ENCODE measurements at regions not wholly inside any gene's neighbourhood (a gene's known extent, or its start where the extent isn't known, plus 50 kb on each side); places are given as distances from the start of the nearest gene placed in this dataset.
"Not testable (repeated sequence)": the region's sequence is repeated elsewhere in the genome, so short reads cannot be mapped to it uniquely, and the experiment has no call there.

DNA sequence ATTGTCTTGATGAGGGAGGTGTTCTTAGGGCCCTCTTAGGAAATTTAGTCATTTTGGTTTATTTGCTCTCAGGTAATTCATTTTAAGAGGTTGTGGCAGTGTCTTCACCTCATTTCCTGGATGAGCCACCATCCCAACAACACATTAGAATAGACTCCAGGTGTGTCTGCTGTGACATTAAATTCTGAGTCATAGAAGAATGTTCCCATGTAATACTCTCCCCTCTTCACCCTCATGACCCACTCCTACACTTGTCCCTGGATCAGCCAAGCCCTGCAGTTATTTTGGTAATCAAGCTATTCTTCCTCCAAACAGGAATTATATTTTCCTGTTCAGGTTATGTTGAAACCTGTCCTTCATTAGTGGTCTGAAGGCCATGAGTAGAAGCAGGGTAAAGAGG lies 944.1 kb downstream of the SORCS3 start:
- intact Hi-C loops (cut with micrococcal nuclease), result no loop called here

DNA sequence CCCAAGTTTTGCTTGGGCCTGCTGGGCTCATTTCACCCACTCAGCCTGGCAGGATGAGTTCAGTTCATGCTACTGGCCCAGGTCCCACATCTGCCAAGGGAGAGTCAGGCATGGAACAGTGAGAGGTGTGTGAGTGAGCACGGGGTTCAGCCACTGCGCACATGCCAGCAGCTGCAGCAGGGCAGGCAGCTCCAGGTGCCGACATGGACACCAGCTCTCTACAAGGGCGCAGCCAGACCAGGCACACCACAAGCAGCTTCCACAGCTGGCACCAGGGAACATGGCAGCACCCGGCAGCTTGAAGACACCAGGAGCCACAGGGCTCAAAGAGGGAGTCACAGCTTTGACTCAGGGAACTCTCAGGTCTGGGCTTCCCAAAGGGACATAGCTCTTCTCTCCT lies 938.0 kb downstream of the SORCS3 start:
- intact Hi-C loops (cut with micrococcal nuclease), result no loop called here

DNA sequence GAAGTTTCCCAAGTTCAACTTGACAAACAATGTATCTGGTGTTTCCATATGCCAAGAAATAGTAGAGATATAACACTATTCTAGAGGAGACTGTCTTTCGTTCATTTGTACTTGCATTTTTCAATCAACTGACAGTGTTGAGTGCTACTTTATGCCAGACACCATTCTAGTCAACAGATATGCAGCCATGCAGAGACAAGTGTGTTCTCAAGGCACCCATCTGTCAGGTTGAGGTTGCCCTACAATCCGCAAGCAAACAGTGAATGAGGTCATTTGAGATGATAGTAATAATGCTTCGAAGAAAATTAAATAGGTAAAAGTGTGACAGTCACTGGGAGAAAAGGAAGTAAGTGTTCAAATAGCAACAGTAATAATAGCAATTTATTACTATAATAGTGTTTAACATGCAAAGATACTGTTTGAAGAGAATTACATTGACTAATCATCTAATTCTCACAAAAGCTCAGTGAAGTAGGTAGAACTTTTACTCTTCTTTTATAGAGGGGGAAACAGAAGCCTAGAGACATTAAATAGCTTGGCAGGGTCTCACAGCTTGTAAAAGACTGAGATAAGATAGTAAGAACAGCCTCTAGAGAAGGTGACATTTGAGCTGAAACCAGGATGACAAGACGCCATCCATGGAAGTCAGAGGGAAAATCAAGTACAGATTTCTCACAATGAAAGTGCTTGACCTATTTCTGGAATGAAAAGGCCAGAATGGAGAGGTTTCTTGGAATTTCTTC lies 936.9 kb downstream of the SORCS3 start:
- intact Hi-C loops (cut with micrococcal nuclease), result no loop called here

DNA sequence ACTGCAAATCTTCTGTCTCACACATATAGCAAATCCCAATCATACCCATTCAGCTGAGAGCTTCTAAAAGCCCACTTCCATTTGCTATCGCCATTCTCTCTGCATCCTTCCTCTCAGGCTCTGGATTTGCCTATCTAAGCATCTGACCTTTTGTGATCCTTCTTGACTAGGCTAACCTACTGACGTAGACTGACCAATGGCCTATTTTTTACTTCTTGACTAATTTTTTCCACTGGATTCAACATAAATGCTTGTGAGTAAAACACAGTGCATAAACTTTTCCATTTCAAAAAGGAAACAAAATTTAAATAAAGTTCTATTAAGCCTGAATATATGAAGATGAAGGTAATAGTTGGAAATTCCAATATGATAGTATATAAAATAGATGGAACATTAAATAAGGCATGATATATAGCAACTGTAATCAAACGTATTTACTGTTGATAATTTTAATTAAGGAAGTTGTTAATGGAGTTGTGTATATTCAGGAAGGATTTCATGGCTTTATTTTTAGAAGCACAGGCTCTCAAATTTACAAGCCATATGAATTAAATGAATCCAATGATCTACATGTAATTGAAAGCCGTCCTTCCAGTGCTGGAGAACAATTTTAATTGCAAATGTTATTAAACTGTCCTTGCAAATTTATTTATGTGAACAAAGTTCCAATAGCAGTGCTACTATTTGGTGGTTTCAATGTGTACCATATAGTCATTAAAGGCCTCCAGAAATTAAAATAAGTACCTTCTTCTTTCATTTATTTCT lies 918.4 kb downstream of the SORCS3 start:
- intact Hi-C loops (cut with micrococcal nuclease), result no loop called here

DNA sequence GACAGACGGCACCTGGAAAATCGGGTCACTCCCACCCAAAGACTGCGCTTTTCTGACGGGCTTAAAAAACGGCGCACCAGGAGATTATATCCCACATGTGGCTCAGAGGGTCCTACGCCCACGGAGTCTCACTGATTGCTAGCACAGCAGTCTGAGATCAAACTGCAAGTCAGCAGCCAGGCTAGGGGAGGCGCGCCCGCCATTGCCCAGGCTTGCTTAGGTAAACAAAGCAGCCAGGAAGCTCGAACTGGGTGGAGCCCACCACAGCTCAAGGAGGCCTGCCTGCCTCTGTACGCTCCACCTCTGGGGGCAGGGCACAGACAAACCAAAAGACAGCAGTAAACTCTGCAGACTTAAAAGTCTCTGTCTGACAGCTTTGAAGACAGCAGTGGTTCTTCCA lies 909.4 kb downstream of the SORCS3 start:
- intact Hi-C loops (cut with micrococcal nuclease), result not testable (repeated sequence)

DNA sequence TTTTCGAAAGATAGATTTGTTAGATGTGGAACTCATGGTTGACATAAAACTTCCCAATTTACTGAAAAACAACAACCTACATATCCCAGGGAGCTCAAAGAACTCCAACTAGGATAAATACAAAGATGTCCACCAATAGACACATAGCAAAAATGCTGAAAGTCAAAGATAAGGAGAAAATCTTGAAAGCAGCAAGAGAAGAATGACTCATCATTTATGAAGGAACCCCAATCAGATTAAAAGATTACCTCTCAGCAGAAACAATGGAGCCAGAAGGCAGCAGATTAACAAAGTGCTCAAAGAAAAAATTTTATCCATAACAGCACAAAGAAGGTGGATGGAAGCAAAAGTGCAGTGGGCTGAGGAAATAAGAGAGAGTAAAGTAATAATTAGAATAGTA lies 908.6 kb downstream of the SORCS3 start:
- intact Hi-C loops (cut with micrococcal nuclease), result no loop called here

DNA sequence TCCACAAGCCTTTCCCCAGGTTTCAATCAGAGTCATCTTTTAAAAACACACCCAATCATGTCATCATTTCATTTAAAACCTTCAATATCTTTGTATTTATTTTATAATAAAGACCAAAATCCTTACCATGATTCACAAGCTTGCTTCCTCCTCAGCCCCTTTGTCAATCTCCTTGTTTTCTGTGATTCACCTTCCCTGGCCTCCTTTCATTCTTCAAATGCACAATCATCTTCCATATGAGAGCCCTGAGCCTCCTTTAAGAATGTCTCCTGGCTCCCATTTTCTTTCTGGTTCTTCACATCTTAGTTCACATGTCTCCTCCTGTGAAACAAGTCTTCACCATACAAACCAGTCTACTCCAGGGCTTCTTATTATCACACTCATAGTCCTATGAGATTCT lies 904.0 kb downstream of the SORCS3 start:
- intact Hi-C loops (cut with micrococcal nuclease), result no loop called here

DNA sequence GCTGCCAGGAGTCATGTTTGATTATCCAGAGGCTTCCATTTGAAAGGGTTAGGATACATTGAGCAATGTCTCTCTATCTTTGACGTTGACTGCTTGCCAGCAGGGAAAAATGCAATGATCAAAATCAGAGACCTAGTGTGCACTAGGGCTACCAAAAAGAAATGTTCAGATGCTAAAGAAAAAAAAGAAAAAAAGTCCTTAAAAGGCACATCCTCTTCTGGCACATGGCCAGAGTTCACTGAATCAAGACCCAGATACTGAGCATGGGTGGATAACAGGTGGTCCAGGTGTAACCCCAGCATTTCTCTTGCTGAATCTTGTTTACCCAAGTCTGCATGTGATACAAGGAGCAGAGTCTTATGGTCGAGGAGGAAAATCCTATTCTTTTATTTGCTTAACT lies 899.3 kb downstream of the SORCS3 start:
- intact Hi-C loops (cut with micrococcal nuclease), result no loop called here

DNA sequence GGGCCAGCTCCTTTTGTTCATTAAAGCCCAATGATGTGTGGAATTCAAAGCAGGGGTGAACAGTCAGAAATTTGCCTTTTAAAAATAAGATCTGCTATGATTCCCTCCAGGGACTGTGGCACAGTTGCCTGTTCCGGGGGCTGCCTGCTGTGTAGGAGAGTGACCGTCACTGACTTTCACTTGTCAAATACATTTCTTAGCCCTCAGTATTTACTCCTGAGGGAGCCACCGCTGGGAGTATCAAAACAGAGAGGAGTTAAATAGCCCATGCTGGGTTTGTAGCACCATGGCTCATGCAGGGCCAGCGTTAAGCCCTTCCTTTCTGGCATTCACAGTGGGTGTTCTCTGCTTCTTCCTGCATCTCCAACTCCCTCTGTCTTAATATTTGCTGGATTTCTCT lies 897.8 kb downstream of the SORCS3 start:
- intact Hi-C loops (cut with micrococcal nuclease), result no loop called here

DNA sequence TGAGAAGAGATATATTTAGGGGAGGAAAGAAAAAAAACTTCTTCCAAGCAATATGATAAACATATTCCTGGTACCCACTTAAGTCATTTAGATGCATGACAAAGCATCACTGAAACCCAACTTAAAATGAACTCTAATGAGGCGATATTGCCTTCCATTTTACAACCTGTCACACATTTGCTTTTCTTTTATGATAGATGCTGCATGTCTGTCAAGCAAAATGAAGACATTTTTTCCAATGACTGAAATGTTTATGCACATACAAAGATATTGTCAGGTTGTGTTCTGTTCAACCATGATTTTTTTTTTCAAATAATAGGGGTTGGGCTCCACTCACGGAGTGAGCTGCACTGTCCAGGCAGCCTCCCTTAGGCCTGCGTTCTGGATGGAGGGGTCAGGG lies 894.4 kb downstream of the SORCS3 start:
- intact Hi-C loops (cut with micrococcal nuclease), result no loop called here

DNA sequence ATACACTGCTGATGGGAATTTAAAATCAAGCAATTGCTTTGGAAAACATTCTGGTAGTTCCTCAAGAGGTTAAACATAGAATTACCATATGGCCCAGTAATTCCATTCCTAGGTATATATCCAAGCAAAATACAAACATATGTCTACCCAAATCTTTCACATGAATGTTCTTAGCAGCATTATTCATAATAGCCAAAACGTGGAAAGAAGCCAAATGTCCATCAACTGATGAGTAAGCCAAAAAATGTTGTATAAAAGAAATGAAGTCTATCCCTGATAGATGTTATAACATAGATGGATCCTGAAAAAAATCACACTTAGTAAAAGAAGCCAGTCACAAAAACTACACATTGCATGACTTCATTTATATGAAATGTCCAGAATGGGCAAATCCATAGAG lies 893.0 kb downstream of the SORCS3 start:
- intact Hi-C loops (cut with micrococcal nuclease), result no loop called here

DNA sequence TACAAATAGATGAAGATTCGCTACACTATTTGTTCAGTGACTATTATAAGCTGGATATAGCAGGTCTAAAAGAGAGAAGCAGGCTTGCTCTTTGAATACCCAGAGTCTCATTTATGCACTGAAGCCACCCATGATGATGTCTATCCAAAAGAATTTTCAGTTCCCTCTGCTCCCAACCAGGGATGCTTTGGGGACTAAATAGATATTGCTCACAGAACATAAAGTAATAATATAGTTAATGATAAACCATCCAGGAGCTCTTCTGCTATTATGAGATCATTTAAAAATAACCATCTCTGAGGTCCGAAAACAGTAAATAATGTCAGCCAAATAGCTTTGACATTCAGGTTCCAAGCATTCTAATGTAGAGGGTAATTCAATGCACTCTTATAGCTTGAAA lies 875.4 kb downstream of the SORCS3 start:
- intact Hi-C loops (cut with micrococcal nuclease), result no loop called here

DNA sequence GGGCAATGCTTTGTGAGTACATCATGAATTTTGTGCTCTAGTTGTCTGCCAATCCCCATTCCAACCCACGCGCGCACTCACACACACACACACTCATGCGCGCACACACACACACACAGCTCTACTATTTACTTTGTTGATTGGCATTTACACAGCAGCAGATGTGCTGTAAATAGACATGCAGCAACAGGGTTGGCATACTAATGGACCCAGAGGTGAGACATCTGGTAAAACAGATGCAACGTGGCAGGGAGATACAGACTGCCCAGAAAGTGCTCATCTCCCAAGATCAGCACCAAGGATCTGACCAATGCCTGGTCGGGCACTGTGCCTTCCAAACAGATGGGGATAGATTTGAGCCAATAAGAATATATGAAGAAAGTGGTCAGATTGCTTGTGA lies 873.0 kb downstream of the SORCS3 start:
- intact Hi-C loops (cut with micrococcal nuclease), result no loop called here

DNA sequence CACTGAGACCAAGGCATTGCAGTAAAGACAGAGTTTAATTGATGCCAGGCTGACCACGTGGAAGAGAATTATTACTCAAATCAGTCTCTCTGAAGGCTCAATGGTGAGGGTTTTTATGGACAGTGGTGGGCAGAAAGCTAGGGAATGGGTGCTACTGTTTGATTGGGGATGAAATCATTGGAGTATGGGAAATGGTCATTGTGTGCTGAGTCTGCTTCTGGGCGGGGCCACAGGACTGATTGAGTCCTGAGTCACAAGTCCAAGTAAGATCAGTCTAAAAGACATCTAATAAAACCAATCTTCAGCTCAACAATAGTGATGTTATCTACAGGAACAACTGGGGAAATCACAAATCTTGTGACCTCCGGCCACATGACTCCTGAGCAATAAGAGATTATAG lies 868.4 kb downstream of the SORCS3 start:
- intact Hi-C loops (cut with micrococcal nuclease), result no loop called here

DNA sequence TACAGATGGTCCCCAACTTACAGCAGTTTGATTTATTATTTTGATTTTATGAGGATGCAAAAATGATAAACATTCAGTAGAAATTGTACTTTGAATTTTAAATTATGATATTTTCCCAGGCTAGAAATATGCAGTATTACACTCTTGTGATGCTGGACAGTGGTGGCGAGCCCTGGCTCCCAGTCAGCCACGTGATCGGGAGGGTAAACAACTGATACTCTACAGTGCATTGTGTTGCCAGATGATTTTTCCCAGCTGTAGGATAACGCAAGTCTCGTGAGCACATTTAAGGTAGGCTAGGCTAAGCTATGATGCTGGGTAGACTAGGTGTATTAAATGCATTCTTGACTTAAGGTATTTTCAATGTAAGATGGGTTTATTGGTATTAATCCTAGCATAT lies 865.2 kb downstream of the SORCS3 start:
- intact Hi-C loops (cut with micrococcal nuclease), result no loop called here

DNA sequence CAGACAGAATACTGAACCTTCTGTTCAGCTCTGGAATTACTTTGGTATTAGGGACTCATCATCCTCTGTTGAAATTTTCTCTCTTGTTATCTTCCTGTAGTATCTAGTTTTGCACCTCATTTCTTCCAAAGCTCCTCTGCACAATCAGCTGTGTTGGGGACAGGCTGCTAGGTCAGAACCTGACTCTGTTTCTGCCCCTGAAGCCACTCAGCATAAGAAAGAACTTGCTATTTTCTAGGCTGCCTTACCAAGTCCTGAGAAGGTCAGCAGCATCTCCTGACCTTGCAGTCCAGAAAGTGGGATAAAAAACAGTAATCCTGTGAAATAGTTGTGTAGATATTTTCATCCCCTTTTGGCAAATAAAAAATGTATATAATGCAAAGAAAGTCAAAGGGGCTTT lies 862.6 kb downstream of the SORCS3 start:
- intact Hi-C loops (cut with micrococcal nuclease), result no loop called here

DNA sequence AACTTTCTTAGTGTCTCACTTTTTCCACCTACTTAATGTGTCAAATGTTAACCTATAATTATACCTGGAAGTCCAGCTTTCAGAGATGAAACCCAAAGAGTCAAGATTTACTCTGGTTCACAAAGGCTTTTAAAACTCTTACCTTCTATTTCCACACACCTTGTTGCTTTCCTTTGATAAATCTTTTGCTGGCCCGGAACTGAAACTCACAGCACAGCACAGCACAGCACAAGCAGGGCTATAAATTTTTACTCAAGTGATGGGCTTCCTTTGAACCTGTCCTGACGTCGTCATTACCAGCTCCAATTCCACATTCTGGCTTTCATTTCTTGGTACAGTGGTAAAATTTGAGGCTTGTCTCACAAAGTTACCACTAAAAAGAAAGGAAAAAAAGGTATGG lies 861.0 kb downstream of the SORCS3 start:
- intact Hi-C loops (cut with micrococcal nuclease), result no loop called here

DNA sequence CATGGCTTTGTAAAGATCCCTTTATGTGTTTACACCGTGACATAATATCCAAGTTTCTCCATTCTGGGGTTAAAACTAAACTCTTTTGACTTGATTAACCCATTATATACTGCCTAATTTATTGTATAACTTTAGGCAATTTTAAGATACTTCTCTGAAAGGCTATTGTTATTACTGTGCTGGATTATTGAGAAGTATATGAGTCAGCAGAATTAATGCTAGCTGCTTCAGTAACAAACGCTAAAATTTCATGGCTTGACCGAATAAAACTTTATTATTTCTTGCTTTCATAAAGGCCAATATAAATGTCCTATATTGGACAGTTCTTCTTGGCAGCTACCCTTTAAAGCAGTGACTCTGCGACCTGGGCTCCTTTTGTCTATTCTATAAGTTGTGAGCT lies 853.9 kb downstream of the SORCS3 start:
- intact Hi-C loops (cut with micrococcal nuclease), result no loop called here

DNA sequence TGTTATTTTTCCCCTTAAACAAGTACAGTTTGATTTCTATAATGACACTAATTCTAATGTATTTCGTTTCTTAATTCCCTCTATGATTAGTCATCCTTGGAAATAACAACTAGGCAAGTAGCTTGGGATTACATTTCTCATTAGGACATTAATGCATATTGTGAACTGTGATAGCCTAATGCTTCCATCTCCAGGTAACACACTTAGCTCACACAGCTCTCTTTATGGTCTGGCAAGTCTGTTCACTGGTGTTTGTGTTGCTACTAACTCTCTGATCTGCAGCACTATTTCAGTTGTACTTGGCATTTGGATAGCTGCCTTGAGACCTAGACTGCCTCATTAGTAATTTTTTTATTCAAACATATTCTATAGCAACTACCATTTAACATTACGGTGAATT lies 853.2 kb downstream of the SORCS3 start:
- intact Hi-C loops (cut with micrococcal nuclease), result no loop called here

DNA sequence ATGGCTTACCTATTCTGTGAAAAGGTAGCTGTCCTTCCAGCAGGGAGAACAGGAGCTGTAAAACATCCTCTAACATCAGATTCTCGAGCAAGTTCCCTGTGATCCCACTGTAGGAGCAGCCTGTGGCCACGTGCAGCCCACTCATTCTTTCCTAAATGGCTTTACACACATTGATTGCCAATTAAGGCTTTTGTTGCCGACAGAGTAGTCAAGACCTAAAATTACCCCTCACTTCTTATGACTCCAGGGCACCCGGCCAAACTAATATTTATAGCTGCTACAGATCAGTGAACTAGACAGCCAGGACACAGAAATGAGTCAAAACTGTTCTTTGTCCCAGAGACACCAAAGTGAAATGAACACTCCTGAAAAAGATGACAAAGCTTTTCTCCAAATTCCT lies 832.1 kb downstream of the SORCS3 start:
- intact Hi-C loops (cut with micrococcal nuclease), result no loop called here

DNA sequence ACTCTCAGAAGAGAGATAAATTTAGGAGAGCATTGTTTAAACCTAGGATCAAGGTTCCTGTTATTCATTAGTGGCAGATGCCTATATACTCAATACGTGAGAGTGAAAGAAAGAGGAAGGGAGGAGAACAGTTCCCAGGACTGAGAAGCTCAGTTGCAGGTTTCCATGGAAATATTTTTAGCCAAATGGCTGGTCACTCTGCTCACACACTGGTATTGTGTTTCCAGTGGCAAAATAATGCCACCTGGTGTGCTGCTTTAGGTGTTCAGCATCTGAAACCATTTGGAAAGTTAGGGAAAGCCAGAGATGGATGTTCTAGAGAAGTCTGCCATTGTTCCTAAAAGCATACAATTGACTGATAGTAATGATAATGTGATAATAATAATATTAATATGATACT lies 827.7 kb downstream of the SORCS3 start:
- intact Hi-C loops (cut with micrococcal nuclease), result no loop called here

DNA sequence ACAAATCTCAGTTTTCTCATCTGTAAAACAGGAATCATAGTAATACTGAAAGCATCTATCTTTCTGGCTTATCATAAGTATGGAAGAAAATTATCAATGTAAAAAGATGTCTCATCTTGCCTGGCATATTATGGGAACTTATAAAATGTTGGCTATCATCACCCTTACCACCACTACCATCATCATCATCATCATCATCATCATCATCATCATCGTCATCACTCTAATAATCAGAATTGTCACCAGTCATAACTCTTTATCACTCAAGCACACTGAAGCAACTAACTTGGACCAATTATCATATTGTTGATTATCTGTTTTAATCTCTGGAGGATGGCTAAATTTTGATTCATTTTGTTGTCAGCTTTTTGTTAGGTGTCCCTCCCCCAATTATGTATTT lies 825.4 kb downstream of the SORCS3 start:
- intact Hi-C loops (cut with micrococcal nuclease), result no loop called here

DNA sequence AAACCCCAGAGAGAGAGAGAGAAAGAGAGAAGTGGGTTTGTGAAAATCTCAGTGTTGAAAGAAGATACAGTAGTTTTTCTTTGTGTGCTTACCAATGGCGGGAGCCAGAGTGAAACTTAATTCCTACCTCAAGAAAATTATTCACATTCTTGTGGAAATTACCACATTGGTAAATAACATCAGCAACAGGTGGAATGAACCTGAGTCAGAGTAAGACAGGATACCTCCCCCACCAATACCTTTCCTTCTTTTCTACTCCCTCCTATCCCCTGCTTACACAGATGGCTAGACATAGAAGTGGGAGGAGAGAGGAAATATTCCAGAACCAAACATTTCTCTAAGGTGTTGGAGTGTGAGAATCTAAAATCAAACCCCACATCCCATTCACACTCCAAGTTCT lies 793.9 kb downstream of the SORCS3 start:
- intact Hi-C loops (cut with micrococcal nuclease), result no loop called here

All from T-helper 1 cell treated with Interleukin-12 subunit alpha and Interleukin-12 subunit beta and Interleukin-4 antibody, amounts not matched to agents 30 ng/mL and 1 ng/mL, for 36 hours (primary cell).